ENCODE measurements at regions not wholly inside any gene's neighbourhood (a gene's known extent, or its start where the extent isn't known, plus 50 kb on each side); places are given as distances from the start of the nearest gene placed in this dataset.

GRCh38 chr6:22119500-22119899, 177.3 kb downstream of the PRL start:
- H3K4me3 ChIP-seq (ENCODE audit: low read depth, low read length) = no peak overlapping the region

GRCh38 chr6:22124756-22125155, 172.1 kb downstream of the PRL start:
- in situ Hi-C loops (cut with HindIII; ENCODE audit: low sequenced_read_pairs) = no loop called here
- H3K4me3 ChIP-seq (ENCODE audit: low read depth, low read length) = no peak overlapping the region
- no peak for TF ChIP-seq CTCF (IDR thresholded peaks at IDR 0.05; ENCODE audit: low read depth, low read length)
- no peak for DNase-seq (ENCODE audit: low read depth, low spot score)

More at GRCh38 chr6:22119500-22119899, 177.3 kb downstream of the PRL start:
- no peak for DNase-seq (ENCODE audit: low read depth, low spot score)
- TF ChIP-seq CTCF (IDR thresholded peaks at IDR 0.05; ENCODE audit: low read depth, low read length) = no peak
- in situ Hi-C loops (cut with HindIII; ENCODE audit: low sequenced_read_pairs) = no loop called here

- TF ChIP-seq CTCF (IDR thresholded peaks at IDR 0.05; ENCODE audit: low read depth, low read length) = no peak
- DNase-seq (ENCODE audit: low read depth, low spot score) = no peak
- no peak overlapping the region for H3K4me3 ChIP-seq (ENCODE audit: low read depth, low read length)
- in situ Hi-C loops (cut with HindIII; ENCODE audit: low sequenced_read_pairs) = no loop called here
Observed at GRCh38 chr6:22126910-22127309, 169.9 kb downstream of the PRL start.

- DNase-seq (ENCODE audit: low read depth, low spot score) = no peak
- H3K4me3 ChIP-seq (ENCODE audit: low read depth, low read length) = no peak overlapping the region
- TF ChIP-seq CTCF (IDR thresholded peaks at IDR 0.05; ENCODE audit: low read depth, low read length) = no peak
- in situ Hi-C loops (cut with HindIII; ENCODE audit: low sequenced_read_pairs) = no loop called here
Observed at GRCh38 chr6:22129751-22130150, 167.1 kb downstream of the PRL start.

- in situ Hi-C loops (cut with HindIII; ENCODE audit: low sequenced_read_pairs) = no loop called here
- no peak for DNase-seq (ENCODE audit: low read depth, low spot score)
- no peak for TF ChIP-seq CTCF (IDR thresholded peaks at IDR 0.05; ENCODE audit: low read depth, low read length)
Observed at GRCh38 chr6:22132656-22133055, 164.2 kb downstream of the PRL start.

GRCh38 chr6:22133357-22133756, 163.5 kb downstream of the PRL start:
- DNase-seq (ENCODE audit: low read depth, low spot score) = no peak
- H3K4me3 ChIP-seq (ENCODE audit: low read depth, low read length) = no peak overlapping the region
- in situ Hi-C loops (cut with HindIII; ENCODE audit: low sequenced_read_pairs) = no loop called here
- TF ChIP-seq CTCF (IDR thresholded peaks at IDR 0.05; ENCODE audit: low read depth, low read length) = no peak

More at GRCh38 chr6:22132656-22133055, 164.2 kb downstream of the PRL start:
- no peak overlapping the region for H3K4me3 ChIP-seq (ENCODE audit: low read depth, low read length)

- DNase-seq (ENCODE audit: low read depth, low spot score) = no peak
- no peak for TF ChIP-seq CTCF (IDR thresholded peaks at IDR 0.05; ENCODE audit: low read depth, low read length)
- in situ Hi-C loops (cut with HindIII; ENCODE audit: low sequenced_read_pairs) = no loop called here
- H3K4me3 ChIP-seq (ENCODE audit: low read depth, low read length) = no peak overlapping the region
Observed at GRCh38 chr6:22134308-22134707, 162.5 kb downstream of the PRL start.
